C4-2B (cell line): ENCODE measurements at regions not wholly inside any gene's neighbourhood (a gene's known extent, or its start where the extent isn't known, plus 50 kb on each side); places are given as distances from the start of the nearest gene placed in this dataset.

Experiments used
- CTCF ChIP-seq: fragments of 450-650 bp; conservative IDR thresholded peaks from 2 replicates; pipeline ENCODE4 v1.5.1; 2017; ENCODE audit warnings: mild to moderate bottlenecking
- ZFX ChIP-seq: fragments of 450-650 bp; IDR thresholded peaks from 2 replicates; pipeline ENCODE4 v1.6.1; 2017

DNA sequence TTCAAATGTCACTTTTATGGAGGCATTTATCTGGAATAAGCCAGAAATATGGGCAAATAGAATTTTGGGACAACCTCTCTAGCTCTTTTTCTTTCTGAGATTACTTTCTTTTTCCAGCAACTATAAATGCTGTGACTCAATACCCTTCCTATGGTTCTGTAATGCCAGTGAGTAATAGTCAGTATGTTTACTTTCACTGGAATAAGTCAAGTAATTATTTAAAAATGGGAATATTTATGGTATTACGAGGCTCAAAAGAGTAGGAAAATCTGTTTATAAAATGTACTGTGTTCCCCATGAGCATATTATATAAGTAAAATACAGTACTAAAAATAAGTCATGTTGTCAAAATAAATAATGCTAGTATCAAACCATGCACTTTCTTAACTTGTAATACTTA is 750.5 kb downstream of the LUZP2 start:
- TF ChIP-seq CTCF, result no peak
- no peak for TF ChIP-seq ZFX
